ENCODE measurements at regions not wholly inside any gene's neighbourhood (a gene's known extent, or its start where the extent isn't known, plus 50 kb on each side); places are given as distances from the start of the nearest gene placed in this dataset.

GRCh38 chr2:54403512-54404238, 52.5 kb upstream of the SPTBN1 start:
- no peak for DNase-seq
- no peaks in the 10 kb centered on the region for H3K36me3 Mint-ChIP-seq (ENCODE audit: low read depth)
- intact Hi-C loops (cut with micrococcal nuclease), result no loop called here
- no peaks in the 10 kb centered on the region for H3K9me3 Mint-ChIP-seq
- no peak overlapping the region for H3K27ac Mint-ChIP-seq
- H3K4me3 Mint-ChIP-seq, result no peak overlapping the region
- H3K27me3 Mint-ChIP-seq, result peaks cover 10% of the 10 kb centered on the region
- H3K4me1 Mint-ChIP-seq, result no peaks in the 10 kb centered on the region

DNA sequence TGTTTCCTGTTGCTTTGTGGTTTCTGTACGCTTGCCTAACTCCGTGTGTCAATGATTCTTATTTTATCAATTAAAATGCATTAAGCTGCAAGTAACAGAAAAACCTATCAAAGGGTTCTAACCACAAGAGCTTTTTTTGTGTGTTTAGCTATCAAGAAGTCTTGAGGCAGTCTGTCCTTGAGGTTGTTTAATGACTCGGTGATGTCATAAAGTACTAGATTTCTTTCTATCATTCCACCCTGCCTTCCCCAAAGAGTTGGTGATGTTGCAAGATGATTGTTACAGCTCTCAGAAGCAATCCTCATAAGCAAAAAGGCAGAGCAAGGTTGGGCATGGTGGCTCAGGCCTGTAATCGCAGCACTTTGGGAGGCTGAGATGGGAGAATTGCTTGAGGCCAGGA, 51.9 kb upstream of the SPTBN1 start:
- H3K27ac Mint-ChIP-seq, result no peak overlapping the region
- no peak overlapping the region for H3K4me3 Mint-ChIP-seq
- intact Hi-C loops (cut with micrococcal nuclease), result no loop called here
- no peaks in the 10 kb centered on the region for H3K4me1 Mint-ChIP-seq
- peaks cover 10% of the 10 kb centered on the region for H3K27me3 Mint-ChIP-seq
- no peaks in the 10 kb centered on the region for H3K9me3 Mint-ChIP-seq
- DNase-seq, result no peak
- no peaks in the 10 kb centered on the region for H3K36me3 Mint-ChIP-seq (ENCODE audit: low read depth)

GRCh38 chr2:54406031-54406430, 50.1 kb upstream of the SPTBN1 start:
- no peaks in the 10 kb centered on the region for H3K36me3 Mint-ChIP-seq (ENCODE audit: low read depth)
- H3K4me3 Mint-ChIP-seq, result no peak overlapping the region
- H3K27ac Mint-ChIP-seq, result no peak overlapping the region
- H3K27me3 Mint-ChIP-seq, result peaks cover 13% of the 10 kb centered on the region
- DNase-seq, result no peak
- H3K4me1 Mint-ChIP-seq, result no peaks in the 10 kb centered on the region
- intact Hi-C loops (cut with micrococcal nuclease), result no loop called here
- H3K9me3 Mint-ChIP-seq, result no peaks in the 10 kb centered on the region
